H1 (cell line): ENCODE measurements at regions not wholly inside any gene's neighbourhood (a gene's known extent, or its start where the extent isn't known, plus 50 kb on each side); places are given as distances from the start of the nearest gene placed in this dataset.

ENCODE experiments used
- CTCF ChIA-PET: fragments of 300-600 bp; sonication (Branson Sonifier 250); formaldehyde crosslinking; loops from one replicate; lab custom pipeline; 2021; ENCODE audit not compliant: partially characterized antibody; lab: Charles Lee
- POLR2A ChIA-PET: fragments of 300-600 bp; sonication (Branson Sonifier 250); formaldehyde crosslinking; loops from one replicate; lab custom pipeline; 2021; ENCODE audit warnings: inconsistent platforms; ENCODE audit not compliant: partially characterized antibody; lab: Charles Lee
- DNase-seq, 2 experiments: peaks; one replicate each; pipeline versions ENCODE4 v3.0.0 to v3.0.0-alpha.2; 2010 to 2022; ENCODE audit warnings: low spot score in 2 of 2, low read depth in 1 of 2, mixed read lengths in 1 of 2
- FAIRE-seq: peaks from 2 replicates; lab custom pipeline; 2011; peaks lifted over from hg19 to GRCh38; lab: Jason Lieb, UNC
- H2AFZ ChIP-seq: 2 replicates; pipeline ENCODE4 v1.8.1; 2012; ENCODE audit warnings: low read length, inconsistent platforms
- H2AK5ac ChIP-seq: 2 replicates; pipeline ENCODE4 v1.6.1; 2013; ENCODE audit warnings: low read depth, low read length
- H2BK120ac ChIP-seq: replicated peaks from 2 replicates; pipeline ENCODE3; 2013; ENCODE audit warnings: low read depth, low read length, inconsistent platforms
- H2BK12ac ChIP-seq: 2 replicates; pipeline ENCODE4 v1.6.1; 2013; ENCODE audit warnings: low read depth, low read length
- H2BK15ac ChIP-seq: 2 replicates; pipeline ENCODE4 v1.6.1; 2013; ENCODE audit warnings: low read length
- H2BK20ac ChIP-seq: 2 replicates; pipeline ENCODE4 v1.6.1; 2013; ENCODE audit warnings: low read length
- H2BK5ac ChIP-seq: 2 replicates; pipeline ENCODE4 v1.6.1; 2013; ENCODE audit warnings: low read depth, low read length
- H3K14ac ChIP-seq: 2 replicates; pipeline ENCODE4 v1.6.1; 2013; ENCODE audit warnings: inconsistent platforms; ENCODE audit not compliant: insufficient read length
- H3K18ac ChIP-seq: 2 replicates; pipeline ENCODE4 v1.6.1; 2013; ENCODE audit warnings: low read length; ENCODE audit errors: extremely low read depth
- H3K23ac ChIP-seq: 2 replicates; pipeline ENCODE4 v1.6.1; 2013; ENCODE audit warnings: inconsistent platforms; ENCODE audit not compliant: insufficient read length
- H3K23me2 ChIP-seq: 2 replicates; pipeline ENCODE4 v1.6.1; 2013; ENCODE audit warnings: low read depth, low read length
- H3K27ac ChIP-seq: 2 replicates; pipeline ENCODE4 v1.6.1; 2011; ENCODE audit warnings: low read depth, low read length, inconsistent platforms
- H3K27me3 ChIP-seq, 4 experiments: replicated peaks in 1 of 4; 1 replicate in 1 of 4; 2 replicates in 3 of 4; pipeline versions ENCODE4 v1.6.1 to v1.8.1; 2011 to 2013; ENCODE audit warnings: low read length in 3 of 4, mild to moderate bottlenecking in 3 of 4, inconsistent platforms in 2 of 4, mixed read lengths in 2 of 4, moderate library complexity in 1 of 4; ENCODE audit not compliant: control insufficient read depth in 3 of 4, insufficient read depth in 3 of 4; ENCODE audit errors: extremely low read depth in 1 of 4
- H3K36me3 ChIP-seq, 4 experiments: 2 replicates each; pipeline versions ENCODE4 v1.6.1 to v1.8.1; 2011 to 2013; ENCODE audit warnings: mild to moderate bottlenecking in 4 of 4, low read length in 3 of 4, moderate library complexity in 2 of 4, control low read depth in 1 of 4, inconsistent platforms in 1 of 4; ENCODE audit not compliant: insufficient read depth in 4 of 4, control insufficient read depth in 2 of 4
- H3K4ac ChIP-seq: replicated peaks from 2 replicates; pipeline ENCODE3; 2013; ENCODE audit warnings: low read length, low read depth, mixed read lengths, inconsistent platforms; ENCODE audit not compliant: insufficient read length
- H3K4me1 ChIP-seq, 4 experiments: replicated peaks in 1 of 4; 1 replicate in 1 of 4; 2 replicates in 3 of 4; pipeline versions ENCODE4 v1.6.1 to v1.8.1; 2011 to 2013; ENCODE audit warnings: low read length in 3 of 4, inconsistent platforms in 2 of 4, mixed read lengths in 1 of 4; ENCODE audit not compliant: insufficient read depth in 4 of 4, control insufficient read depth in 3 of 4
- H3K4me2 ChIP-seq, 2 experiments: 2 replicates each; pipeline versions ENCODE4 v1.6.1 to v1.8.1; 2011 to 2013; ENCODE audit warnings: low read depth in 2 of 2, low read length in 2 of 2, control low read depth in 1 of 2, inconsistent platforms in 1 of 2, mild to moderate bottlenecking in 1 of 2; ENCODE audit not compliant: insufficient read depth in 1 of 2
- H3K4me3 ChIP-seq, 4 experiments: fragments of 200-600, 300-600 bp in 1 of 4; sonication (generic), shearing (Covaris generic), sonication (Bioruptor Twin) in 1 of 4; 2 replicates each; pipeline versions ENCODE4 v1.5.1 to v1.8.1; 2011 to 2016; ENCODE audit warnings: low read length in 4 of 4, low read depth in 3 of 4, control low read depth in 2 of 4, inconsistent platforms in 2 of 4, mild to moderate bottlenecking in 2 of 4, mixed read lengths in 1 of 4, moderate library complexity in 1 of 4; ENCODE audit not compliant: insufficient read depth in 2 of 4; ENCODE audit errors: extremely low read depth in 1 of 4
- H3K56ac ChIP-seq: replicated peaks from 2 replicates; pipeline ENCODE3; 2013; ENCODE audit warnings: low read depth, mild to moderate bottlenecking, mixed read lengths, low read length, inconsistent platforms; ENCODE audit not compliant: insufficient read length
- H3K79me1 ChIP-seq: 2 replicates; pipeline ENCODE4 v1.6.1; 2013; ENCODE audit warnings: low read depth, low read length, control low read depth
- H3K79me2 ChIP-seq, 2 experiments: 2 replicates each; pipeline versions ENCODE4 v1.6.1 to v1.8.1; 2012 to 2013; ENCODE audit warnings: low read length in 2 of 2, mild to moderate bottlenecking in 2 of 2, inconsistent platforms in 1 of 2; ENCODE audit not compliant: insufficient read depth in 2 of 2, control insufficient read depth in 1 of 2
- H3K9ac ChIP-seq, 4 experiments: replicated peaks in 1 of 4; 1 replicate in 1 of 4; 2 replicates in 3 of 4; pipeline versions ENCODE4 v1.6.1 to v1.8.1; 2011 to 2013; ENCODE audit warnings: low read depth in 3 of 4, low read length in 3 of 4, control low read depth in 2 of 4, mild to moderate bottlenecking in 2 of 4, moderate library complexity in 2 of 4, inconsistent platforms in 1 of 4; ENCODE audit errors: extremely low read depth in 1 of 4
- H3K9me3 ChIP-seq, 2 experiments: 2 replicates each; pipeline versions ENCODE4 v1.6.1 to v1.8.1; 2012 to 2013; ENCODE audit warnings: mild to moderate bottlenecking in 2 of 2, moderate library complexity in 2 of 2, control low read depth in 1 of 2, inconsistent platforms in 1 of 2, low read depth in 1 of 2, low read length in 1 of 2, mixed read lengths in 1 of 2; ENCODE audit not compliant: insufficient read depth in 2 of 2
- H4K20me1 ChIP-seq, 2 experiments: replicated peaks in 1 of 2; 2 replicates each; pipeline versions ENCODE3 to v1.8.1; 2011 to 2013; ENCODE audit warnings: inconsistent platforms in 2 of 2, low read length in 2 of 2, mild to moderate bottlenecking in 1 of 2; ENCODE audit not compliant: insufficient read depth in 2 of 2, control insufficient read depth in 1 of 2
- H4K5ac ChIP-seq: 2 replicates; pipeline ENCODE4 v1.6.1; 2013; ENCODE audit warnings: low read length, low read depth, mixed read lengths, inconsistent platforms; ENCODE audit not compliant: insufficient read length
- H4K8ac ChIP-seq: 2 replicates; pipeline ENCODE4 v1.8.0; 2013; ENCODE audit warnings: mild to moderate bottlenecking, moderate library complexity, low read length, inconsistent platforms; ENCODE audit not compliant: insufficient read depth; ENCODE audit errors: extremely low read depth
- H4K91ac ChIP-seq: replicated peaks from 2 replicates; pipeline ENCODE3; 2013; ENCODE audit warnings: low read length, mixed read lengths, inconsistent platforms; ENCODE audit not compliant: insufficient read length
- CTBP2 ChIP-seq: IDR thresholded peaks from 2 replicates; pipeline ENCODE4 v1.7.0; 2011; ENCODE audit warnings: borderline replicate concordance, mild to moderate bottlenecking, moderate library complexity, mixed read lengths, low read length; ENCODE audit not compliant: insufficient read depth, insufficient read length
- GTF2F1 ChIP-seq: IDR thresholded peaks from 2 replicates; pipeline ENCODE4 v1.6.1; 2012; ENCODE audit warnings: low read depth, low read length, improper control_type of control experiment, borderline replicate concordance
- KDM4A ChIP-seq: IDR thresholded peaks from one replicate; pipeline ENCODE4 v1.7.1; 2012; ENCODE audit warnings: low read depth, mild to moderate bottlenecking, moderate library complexity, low read length, inconsistent platforms; ENCODE audit not compliant: severe bottlenecking
- KDM5A ChIP-seq: fragments of 200-600 bp; IDR thresholded peaks from 2 replicates; pipeline ENCODE4 v1.7.1; 2012; ENCODE audit warnings: mild to moderate bottlenecking, low read length, inconsistent platforms, mixed read lengths
- RAD21 ChIP-seq, 2 experiments: IDR thresholded peaks in 1 of 2; conservative IDR thresholded peaks in 1 of 2; 2 replicates each; pipeline ENCODE4 v1.6.1; 2011; ENCODE audit warnings: low read depth in 2 of 2, low read length in 2 of 2, improper control_type of control experiment in 1 of 2, inconsistent platforms in 1 of 2, mild to moderate bottlenecking in 1 of 2, moderate library complexity in 1 of 2
- WGBS, 2 experiments: shearing (Covaris generic) in 1 of 2; methylation state at CpG; one replicate each; pipeline versions ENCODE4 v1.1.6 to v1.1.7; 2013 to 2015; ENCODE audit warnings: low lambda C conversion rate in 2 of 2, mixed read lengths in 2 of 2, inconsistent platforms in 1 of 2, low coverage in 1 of 2, missing lambda C conversion rate in 1 of 2; ENCODE audit not compliant: insufficient replicate concordance in 2 of 2, insufficient coverage in 1 of 2, insufficient read length in 1 of 2; ENCODE audit errors: extremely low coverage in 1 of 2, missing lambda C conversion rate in 1 of 2; 5-methylcytosine and 5-hydroxymethylcytosine counted together

- WGBS, 2 experiments: 85% methylated on average over 15 of the region's 15 CpGs; no CpG with 5 or more reads in 1 of the 2 experiments
- Histone ChIP-seq H3K9me3 (0 out of 4 replicates have a peak, but pooled peaks cover 0 to 2% of the 10 kb centered on the region in 2 experiments), H2BK15ac (no peak overlapping the region), H3K18ac (no peak overlapping the region), H3K4me3 (no peak overlapping the region), H3K23me2 (no peaks in the 10 kb centered on the region), H3K36me3 (no peaks in the 10 kb centered on the region), H3K27ac (no peak overlapping the region), H3K79me2 (no peaks in the 10 kb centered on the region), H3K27me3 (peaks cover 0 to 17% (median 5%) of the 10 kb centered on the region in 4 experiments; a peak in 3 of 7 replicates), H3K14ac (no peak overlapping the region), H3K4me2 (no peak overlapping the region), H2AK5ac (no peak overlapping the region), H3K4ac (no peak overlapping the region), H3K56ac (no peak overlapping the region), H2BK5ac (no peak overlapping the region), H4K8ac (no peak overlapping the region), H2BK20ac (no peak overlapping the region), H3K23ac (no peak overlapping the region), H2BK120ac (no peak overlapping the region), H3K79me1 (no peaks in the 10 kb centered on the region), H3K9ac (no peak overlapping the region), H3K4me1 (peaks cover 0 to 15% (median 4%) of the 10 kb centered on the region in 4 experiments; a peak in 6 of 7 replicates), H2BK12ac (no peak overlapping the region), H2AFZ (no peak overlapping the region), H4K5ac (no peak overlapping the region), H4K91ac (no peak overlapping the region), H4K20me1 (no peaks in the 10 kb centered on the region)
- CTCF ChIA-PET: interaction anchor here (0.8 to 3.8 kb wide), 11 partner anchors 11 to 538 kb away, joined by 3 to 15 read pairs (median 4); no protein-coding TSS in a partner anchor
- FAIRE-seq: no peak
- POLR2A ChIA-PET: interaction anchor here (1.1 to 4.5 kb wide), 2 partner anchors 14 to 16 kb away, joined by 3 to 35 read pairs; no protein-coding TSS in a partner anchor
- no peak for DNase-seq
- no peak for TF ChIP-seq CTBP2
- no peak for TF ChIP-seq RAD21 (IDR thresholded peaks at IDR 0.05 in 1 of 2, conservative IDR thresholded peaks at IDR 0.05 in 1 of 2; ENCODE audit: low read depth in 2 of 2, low read length in 2 of 2)
- TF ChIP-seq KDM5A: no peak
- TF ChIP-seq GTF2F1: no peak
- TF ChIP-seq KDM4A: no peak
These were observed 226.0 kb downstream of the TFCP2L1 start for GRCh38 chr2:121058852-121059558.
